ENCODE measurements at regions not wholly inside any gene's neighbourhood (a gene's known extent, or its start where the extent isn't known, plus 50 kb on each side); places are given as distances from the start of the nearest gene placed in this dataset.

GRCh38 chr2:128448331-128449225 is 129.9 kb upstream of the HS6ST1 start:
- Histone ChIP-seq H3K36me3 (ENCODE audit: control insufficient read depth, insufficient read depth, low read length) (no peaks in the 10 kb centered on the region), H3K4me3 (ENCODE audit: low read depth, low read length) (no peak overlapping the region), H3K9ac (ENCODE audit: low read depth, low read length) (no peak overlapping the region), H3K4me1 (ENCODE audit: control insufficient read depth, insufficient read depth, low read length) (no peaks in the 10 kb centered on the region), H3K9me3 (ENCODE audit: control insufficient read depth, insufficient read depth, low read length) (no peaks in the 10 kb centered on the region), H3K27ac (ENCODE audit: low read depth, low read length) (no peak overlapping the region), H3K27me3 (ENCODE audit: control insufficient read depth, insufficient read depth, low read length) (no peaks in the 10 kb centered on the region)

GRCh38 chr2:128449226-128450061 is 130.8 kb upstream of the HS6ST1 start:
- H3K27ac ChIP-seq (ENCODE audit: low read depth, low read length), result no peak overlapping the region
- no peaks in the 10 kb centered on the region for H3K4me1 ChIP-seq (ENCODE audit: control insufficient read depth, insufficient read depth, low read length)
- no peaks in the 10 kb centered on the region for H3K36me3 ChIP-seq (ENCODE audit: control insufficient read depth, insufficient read depth, low read length)
- H3K9ac ChIP-seq (ENCODE audit: low read depth, low read length), result no peak overlapping the region
- no peaks in the 10 kb centered on the region for H3K27me3 ChIP-seq (ENCODE audit: control insufficient read depth, insufficient read depth, low read length)
- H3K9me3 ChIP-seq (ENCODE audit: control insufficient read depth, insufficient read depth, low read length), result no peaks in the 10 kb centered on the region
- no peak overlapping the region for H3K4me3 ChIP-seq (ENCODE audit: low read depth, low read length)

- no peaks in the 10 kb centered on the region for H3K36me3 ChIP-seq (ENCODE audit: control insufficient read depth, insufficient read depth, low read length)
- no peak overlapping the region for H3K27ac ChIP-seq (ENCODE audit: low read depth, low read length)
- H3K9ac ChIP-seq (ENCODE audit: low read depth, low read length), result no peak overlapping the region
- H3K27me3 ChIP-seq (ENCODE audit: control insufficient read depth, insufficient read depth, low read length), result no peaks in the 10 kb centered on the region
- H3K4me3 ChIP-seq (ENCODE audit: low read depth, low read length), result no peak overlapping the region
- no peaks in the 10 kb centered on the region for H3K4me1 ChIP-seq (ENCODE audit: control insufficient read depth, insufficient read depth, low read length)
- no peaks in the 10 kb centered on the region for H3K9me3 ChIP-seq (ENCODE audit: control insufficient read depth, insufficient read depth, low read length)
Observed at GRCh38 chr2:128450211-128451024, 131.8 kb upstream of the HS6ST1 start.

- H3K36me3 ChIP-seq (ENCODE audit: control insufficient read depth, insufficient read depth, low read length), result no peaks in the 10 kb centered on the region
- no peaks in the 10 kb centered on the region for H3K27me3 ChIP-seq (ENCODE audit: control insufficient read depth, insufficient read depth, low read length)
- no peaks in the 10 kb centered on the region for H3K9me3 ChIP-seq (ENCODE audit: control insufficient read depth, insufficient read depth, low read length)
- no peak overlapping the region for H3K9ac ChIP-seq (ENCODE audit: low read depth, low read length)
- no peak overlapping the region for H3K4me3 ChIP-seq (ENCODE audit: low read depth, low read length)
- H3K27ac ChIP-seq (ENCODE audit: low read depth, low read length), result no peak overlapping the region
- no peaks in the 10 kb centered on the region for H3K4me1 ChIP-seq (ENCODE audit: control insufficient read depth, insufficient read depth, low read length)
Observed at GRCh38 chr2:128451084-128452023, 132.7 kb upstream of the HS6ST1 start.

DNA sequence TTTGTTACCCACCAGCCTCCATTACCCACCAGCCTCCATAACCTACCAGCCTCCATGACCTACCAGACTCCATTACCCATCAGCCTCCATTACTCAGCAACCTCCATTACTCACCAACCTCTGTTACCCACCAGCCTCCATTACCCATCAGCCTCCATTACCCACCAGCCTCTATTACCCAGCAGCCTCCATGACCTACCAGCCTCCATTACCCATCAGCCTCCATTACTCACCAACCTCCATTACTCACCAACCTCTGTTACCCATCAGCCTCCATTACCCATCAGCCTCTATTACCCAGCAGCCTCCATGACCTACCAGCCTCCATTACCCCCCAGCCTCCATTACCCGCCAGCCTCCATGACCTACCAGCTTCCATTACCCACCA is 133.3 kb upstream of the HS6ST1 start:
- no peak overlapping the region for H3K9ac ChIP-seq (ENCODE audit: low read depth, low read length)
- no peaks in the 10 kb centered on the region for H3K4me1 ChIP-seq (ENCODE audit: control insufficient read depth, insufficient read depth, low read length)
- no peak overlapping the region for H3K27ac ChIP-seq (ENCODE audit: low read depth, low read length)
- no peaks in the 10 kb centered on the region for H3K27me3 ChIP-seq (ENCODE audit: control insufficient read depth, insufficient read depth, low read length)
- no peak overlapping the region for H3K4me3 ChIP-seq (ENCODE audit: low read depth, low read length)
- no peaks in the 10 kb centered on the region for H3K9me3 ChIP-seq (ENCODE audit: control insufficient read depth, insufficient read depth, low read length)
- H3K36me3 ChIP-seq (ENCODE audit: control insufficient read depth, insufficient read depth, low read length), result no peaks in the 10 kb centered on the region

GRCh38 chr2:128452536-128453530 is 134.2 kb upstream of the HS6ST1 start:
- H3K27ac ChIP-seq (ENCODE audit: low read depth, low read length), result no peak overlapping the region
- H3K4me3 ChIP-seq (ENCODE audit: low read depth, low read length), result no peak overlapping the region
- no peaks in the 10 kb centered on the region for H3K36me3 ChIP-seq (ENCODE audit: control insufficient read depth, insufficient read depth, low read length)
- no peak overlapping the region for H3K9ac ChIP-seq (ENCODE audit: low read depth, low read length)
- no peaks in the 10 kb centered on the region for H3K9me3 ChIP-seq (ENCODE audit: control insufficient read depth, insufficient read depth, low read length)
- no peaks in the 10 kb centered on the region for H3K27me3 ChIP-seq (ENCODE audit: control insufficient read depth, insufficient read depth, low read length)
- H3K4me1 ChIP-seq (ENCODE audit: control insufficient read depth, insufficient read depth, low read length), result no peaks in the 10 kb centered on the region

GRCh38 chr2:128454980-128455720 is 136.5 kb upstream of the HS6ST1 start:
- Histone ChIP-seq H3K36me3 (ENCODE audit: control insufficient read depth, insufficient read depth, low read length) (no peaks in the 10 kb centered on the region), H3K4me3 (ENCODE audit: low read depth, low read length) (no peak overlapping the region), H3K27me3 (ENCODE audit: control insufficient read depth, insufficient read depth, low read length) (no peaks in the 10 kb centered on the region), H3K9me3 (ENCODE audit: control insufficient read depth, insufficient read depth, low read length) (no peaks in the 10 kb centered on the region), H3K27ac (ENCODE audit: low read depth, low read length) (no peak overlapping the region), H3K4me1 (ENCODE audit: control insufficient read depth, insufficient read depth, low read length) (no peaks in the 10 kb centered on the region), H3K9ac (ENCODE audit: low read depth, low read length) (no peak overlapping the region)

DNA sequence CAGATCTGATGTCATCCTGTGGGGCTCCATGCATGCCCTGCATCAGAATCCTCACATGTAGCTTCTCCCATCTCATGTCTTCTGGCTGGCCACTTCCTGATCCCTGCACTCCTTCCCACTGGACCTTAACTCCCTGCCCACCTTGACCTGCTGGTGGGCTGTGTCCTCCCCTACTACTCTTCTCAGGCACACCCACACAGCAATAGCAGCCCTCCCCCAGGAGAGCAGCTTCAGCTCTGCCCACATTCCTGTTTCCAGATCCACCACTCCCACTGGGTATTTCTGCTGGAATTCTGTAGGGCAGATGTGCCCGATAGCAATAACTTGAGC is 137.0 kb upstream of the HS6ST1 start:
- no peak overlapping the region for H3K27ac ChIP-seq (ENCODE audit: low read depth, low read length)
- no peaks in the 10 kb centered on the region for H3K27me3 ChIP-seq (ENCODE audit: control insufficient read depth, insufficient read depth, low read length)
- no peak overlapping the region for H3K4me3 ChIP-seq (ENCODE audit: low read depth, low read length)
- no peaks in the 10 kb centered on the region for H3K36me3 ChIP-seq (ENCODE audit: control insufficient read depth, insufficient read depth, low read length)
- no peaks in the 10 kb centered on the region for H3K4me1 ChIP-seq (ENCODE audit: control insufficient read depth, insufficient read depth, low read length)
- no peaks in the 10 kb centered on the region for H3K9me3 ChIP-seq (ENCODE audit: control insufficient read depth, insufficient read depth, low read length)
- H3K9ac ChIP-seq (ENCODE audit: low read depth, low read length), result no peak overlapping the region

GRCh38 chr2:128456281-128456680 is 137.6 kb upstream of the HS6ST1 start:
- H3K4me3 ChIP-seq (ENCODE audit: low read depth, low read length), result no peak overlapping the region
- no peaks in the 10 kb centered on the region for H3K36me3 ChIP-seq (ENCODE audit: control insufficient read depth, insufficient read depth, low read length)
- H3K27me3 ChIP-seq (ENCODE audit: control insufficient read depth, insufficient read depth, low read length), result no peaks in the 10 kb centered on the region
- H3K9ac ChIP-seq (ENCODE audit: low read depth, low read length), result no peak overlapping the region
- H3K9me3 ChIP-seq (ENCODE audit: control insufficient read depth, insufficient read depth, low read length), result no peaks in the 10 kb centered on the region
- no peaks in the 10 kb centered on the region for H3K4me1 ChIP-seq (ENCODE audit: control insufficient read depth, insufficient read depth, low read length)
- no peak overlapping the region for H3K27ac ChIP-seq (ENCODE audit: low read depth, low read length)
